GM12874 (cell line): ENCODE measurements at regions not wholly inside any gene's neighbourhood (a gene's known extent, or its start where the extent isn't known, plus 50 kb on each side); places are given as distances from the start of the nearest gene placed in this dataset.

Source experiments
- CTCF ChIP-seq: IDR thresholded peaks from 2 replicates; pipeline ENCODE4 v1.5.1; 2011; ENCODE audit warnings: low read depth, mild to moderate bottlenecking, control low read depth, low read length, moderate library complexity; ENCODE audit not compliant: insufficient read depth

GRCh38 chr12:102760322-102760721, 156.7 kb downstream of the PAH start:
- no peak for TF ChIP-seq CTCF

GRCh38 chr12:102759466-102759865, 157.6 kb downstream of the PAH start:
- TF ChIP-seq CTCF, result no peak

GRCh38 chr12:102757882-102758226, 159.2 kb downstream of the PAH start:
- no peak for TF ChIP-seq CTCF

- TF ChIP-seq CTCF, result no peak
Observed at GRCh38 chr12:102757154-102757881, 159.7 kb downstream of the PAH start.

GRCh38 chr12:102756530-102756929, 160.5 kb downstream of the PAH start:
- TF ChIP-seq CTCF, result no peak

GRCh38 chr12:102755266-102755665, 161.8 kb downstream of the PAH start:
- no peak for TF ChIP-seq CTCF

- TF ChIP-seq CTCF, result no peak
Observed at GRCh38 chr12:102753802-102754201, 163.2 kb downstream of the PAH start.

GRCh38 chr12:102748704-102749103, 168.3 kb downstream of the PAH start:
- no peak for TF ChIP-seq CTCF
